ENCODE measurements at regions not wholly inside any gene's neighbourhood (a gene's known extent, or its start where the extent isn't known, plus 50 kb on each side); places are given as distances from the start of the nearest gene placed in this dataset.

DNA sequence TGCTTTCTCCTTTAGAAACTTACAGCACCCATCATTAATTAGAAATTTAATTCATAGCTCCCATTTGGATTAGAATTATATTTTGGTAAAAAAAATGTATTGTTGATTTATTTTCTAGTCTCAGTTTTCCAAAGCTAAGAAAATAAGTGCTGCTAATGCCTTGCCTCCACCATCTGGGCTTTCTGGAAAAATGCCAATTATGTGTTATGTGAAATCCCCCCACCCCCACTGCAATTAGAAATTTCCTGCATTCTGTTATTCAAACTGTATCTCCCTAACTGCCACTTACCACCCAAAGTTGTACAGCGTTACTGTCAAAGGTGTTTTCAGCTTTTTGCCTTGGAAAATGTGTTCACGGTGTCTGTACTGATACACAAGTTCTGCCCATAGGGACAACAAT, 617.2 kb upstream of the UBE2E2 start:
- DNase-seq (ENCODE audit: unreplicated experiment), result no peak
- intact Hi-C loops (cut with micrococcal nuclease), result no loop called here
- no peak overlapping the region for H3K27ac Mint-ChIP-seq (ENCODE audit: low read depth, unreplicated experiment)
- no peaks in the 10 kb centered on the region for H3K27me3 Mint-ChIP-seq (ENCODE audit: insufficient read depth, unreplicated experiment)
- TF ChIP-seq, protein P1, sequence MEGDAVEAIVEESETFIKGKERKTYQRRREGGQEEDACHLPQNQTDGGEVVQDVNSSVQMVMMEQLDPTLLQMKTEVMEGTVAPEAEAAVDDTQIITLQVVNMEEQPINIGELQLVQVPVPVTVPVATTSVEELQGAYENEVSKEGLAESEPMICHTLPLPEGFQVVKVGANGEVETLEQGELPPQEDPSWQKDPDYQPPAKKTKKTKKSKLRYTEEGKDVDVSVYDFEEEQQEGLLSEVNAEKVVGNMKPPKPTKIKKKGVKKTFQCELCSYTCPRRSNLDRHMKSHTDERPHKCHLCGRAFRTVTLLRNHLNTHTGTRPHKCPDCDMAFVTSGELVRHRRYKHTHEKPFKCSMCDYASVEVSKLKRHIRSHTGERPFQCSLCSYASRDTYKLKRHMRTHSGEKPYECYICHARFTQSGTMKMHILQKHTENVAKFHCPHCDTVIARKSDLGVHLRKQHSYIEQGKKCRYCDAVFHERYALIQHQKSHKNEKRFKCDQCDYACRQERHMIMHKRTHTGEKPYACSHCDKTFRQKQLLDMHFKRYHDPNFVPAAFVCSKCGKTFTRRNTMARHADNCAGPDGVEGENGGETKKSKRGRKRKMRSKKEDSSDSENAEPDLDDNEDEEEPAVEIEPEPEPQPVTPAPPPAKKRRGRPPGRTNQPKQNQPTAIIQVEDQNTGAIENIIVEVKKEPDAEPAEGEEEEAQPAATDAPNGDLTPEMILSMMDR (IDR thresholded peaks at IDR 0.05; ENCODE audit: unreplicated experiment), result no peak
- H3K4me1 Mint-ChIP-seq (ENCODE audit: insufficient read depth, unreplicated experiment), result peaks cover 14% of the 10 kb centered on the region
- POLR2A ChIA-PET, result interaction anchor here (0.6 kb wide), 1 partner anchor 12 kb away, joined by 3 read pairs; no protein-coding TSS in a partner anchor
- no TSS peak for BruUV-seq (replicated peaks)
- H3K36me3 Mint-ChIP-seq (ENCODE audit: insufficient read depth, unreplicated experiment), result no peaks in the 10 kb centered on the region
- no peaks in the 10 kb centered on the region for H3K9me3 Mint-ChIP-seq (ENCODE audit: unreplicated experiment)
- CTCF ChIA-PET, result interaction anchor here (0.8 to 1.1 kb wide), 2 partner anchors 144 to 300 kb away, joined by 3 read pairs; no protein-coding TSS in a partner anchor
- no peak overlapping the region for H3K4me3 Mint-ChIP-seq (ENCODE audit: unreplicated experiment)

DNA sequence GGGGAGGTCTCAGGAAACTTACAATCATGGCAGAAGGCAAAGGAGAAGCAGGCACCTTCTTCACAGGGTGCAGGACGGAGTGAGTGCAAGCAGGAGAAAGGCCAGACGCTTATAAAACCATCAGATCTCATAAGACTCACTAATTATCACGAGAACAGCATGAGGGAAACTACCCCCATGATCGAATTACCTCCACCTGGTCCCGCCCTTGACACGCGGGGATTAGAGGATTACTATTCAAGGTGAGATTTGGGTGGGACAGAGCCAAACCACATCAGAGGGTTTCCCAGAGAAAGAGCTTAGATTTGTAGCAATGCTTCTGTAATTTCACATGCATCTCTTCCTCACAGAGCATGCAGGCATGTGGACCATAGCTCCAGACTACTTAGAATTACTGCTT, 615.7 kb upstream of the UBE2E2 start:
- BruUV-seq (replicated peaks), result no TSS peak
- DNase-seq (ENCODE audit: unreplicated experiment), result no peak
- H3K9me3 Mint-ChIP-seq (ENCODE audit: unreplicated experiment), result no peaks in the 10 kb centered on the region
- H3K36me3 Mint-ChIP-seq (ENCODE audit: insufficient read depth, unreplicated experiment), result no peaks in the 10 kb centered on the region
- H3K4me1 Mint-ChIP-seq (ENCODE audit: insufficient read depth, unreplicated experiment), result peaks cover 14% of the 10 kb centered on the region
- TF ChIP-seq, protein P1 (IDR thresholded peaks at IDR 0.05; ENCODE audit: unreplicated experiment), result no peak
- POLR2A ChIA-PET, result no interaction called here
- no peak overlapping the region for H3K4me3 Mint-ChIP-seq (ENCODE audit: unreplicated experiment)
- no peaks in the 10 kb centered on the region for H3K27me3 Mint-ChIP-seq (ENCODE audit: insufficient read depth, unreplicated experiment)
- intact Hi-C loops (cut with micrococcal nuclease), result no loop called here
- CTCF ChIA-PET, result interaction anchor here (0.8 kb wide), 1 partner anchor 56 kb away, joined by 3 read pairs; no protein-coding TSS in a partner anchor
- no peak overlapping the region for H3K27ac Mint-ChIP-seq (ENCODE audit: low read depth, unreplicated experiment)

DNA sequence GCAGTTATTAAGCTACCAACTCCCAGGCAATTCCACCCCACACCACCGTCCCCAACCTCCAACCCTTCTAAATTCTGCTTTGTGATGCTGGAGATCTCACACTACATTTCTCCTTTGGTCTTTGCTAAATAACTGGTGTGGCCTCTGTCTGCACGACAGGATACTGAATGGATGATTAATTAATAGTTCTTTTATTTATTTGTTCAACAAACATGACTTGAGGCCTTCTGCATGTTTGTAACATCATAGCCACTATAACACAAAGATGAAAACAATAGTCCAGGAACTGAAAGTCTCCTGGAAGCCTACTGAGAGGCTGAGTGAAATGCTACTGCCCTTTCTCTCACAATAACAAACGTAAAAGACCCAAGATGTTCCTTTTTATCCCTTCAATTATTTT, 609.5 kb upstream of the UBE2E2 start:
- no TSS peak for BruUV-seq (replicated peaks)
- intact Hi-C loops (cut with micrococcal nuclease), result no loop called here
- CTCF ChIA-PET, result no interaction called here

DNA sequence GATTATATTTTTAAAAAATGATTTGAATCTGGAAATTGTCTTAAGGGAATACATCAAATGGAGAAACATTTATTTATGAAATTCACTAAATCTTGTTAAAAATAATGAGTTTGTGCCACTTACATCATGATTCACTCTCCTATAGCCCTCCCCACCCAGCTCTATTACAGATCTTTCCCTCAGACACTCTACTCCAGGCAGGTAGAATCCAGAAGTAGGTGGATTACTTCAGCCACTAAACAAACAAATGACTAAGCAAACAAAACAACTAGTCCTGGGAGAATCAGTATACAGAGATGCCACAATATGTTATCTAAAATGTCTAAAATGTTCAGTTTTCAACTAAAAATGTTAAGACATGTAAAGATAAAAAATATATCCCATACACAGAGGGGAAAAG, 608.1 kb upstream of the UBE2E2 start:
- TF ChIP-seq, protein P1 (IDR thresholded peaks at IDR 0.05; ENCODE audit: unreplicated experiment), result no peak
- Mint-ChIP-seq H3K27ac (ENCODE audit: low read depth, unreplicated experiment) (no peak overlapping the region), H3K27me3 (ENCODE audit: insufficient read depth, unreplicated experiment) (no peaks in the 10 kb centered on the region), H3K9me3 (ENCODE audit: unreplicated experiment) (no peaks in the 10 kb centered on the region), H3K4me3 (ENCODE audit: unreplicated experiment) (no peak overlapping the region), H3K4me1 (ENCODE audit: insufficient read depth, unreplicated experiment) (peaks cover 10% of the 10 kb centered on the region), H3K36me3 (ENCODE audit: insufficient read depth, unreplicated experiment) (no peaks in the 10 kb centered on the region)
- ChIA-PET CTCF (interaction anchor here (0.7 kb wide), 1 partner anchor 292 kb away, joined by 3 read pairs; no protein-coding TSS in a partner anchor), POLR2A (interaction anchor here (0.7 to 1.0 kb wide), 2 partner anchors 23 to 68 kb away, joined by 3 to 4 read pairs; no protein-coding TSS in a partner anchor)
- BruUV-seq (replicated peaks), result no TSS peak
- intact Hi-C loops (cut with micrococcal nuclease), result no loop called here
- DNase-seq (ENCODE audit: unreplicated experiment), result peak; percentile 17

More for the DNA sequence above, 609.5 kb upstream of the UBE2E2 start:
- Mint-ChIP-seq H3K4me1 (ENCODE audit: insufficient read depth, unreplicated experiment) (peaks cover 10% of the 10 kb centered on the region), H3K9me3 (ENCODE audit: unreplicated experiment) (no peaks in the 10 kb centered on the region), H3K27ac (ENCODE audit: low read depth, unreplicated experiment) (no peak overlapping the region), H3K27me3 (ENCODE audit: insufficient read depth, unreplicated experiment) (no peaks in the 10 kb centered on the region), H3K4me3 (ENCODE audit: unreplicated experiment) (no peak overlapping the region), H3K36me3 (ENCODE audit: insufficient read depth, unreplicated experiment) (no peaks in the 10 kb centered on the region)
- TF ChIP-seq, protein P1 (IDR thresholded peaks at IDR 0.05; ENCODE audit: unreplicated experiment), result no peak
- POLR2A ChIA-PET, result no interaction called here
- no peak for DNase-seq (ENCODE audit: unreplicated experiment)

All from MCF 10A (cell line).